Epithelial cell of esophagus (primary cell): ENCODE measurements at regions not wholly inside any gene's neighbourhood (a gene's known extent, or its start where the extent isn't known, plus 50 kb on each side); places are given as distances from the start of the nearest gene placed in this dataset.

Experiments used
- DNase-seq: peaks from one replicate; pipeline ENCODE4 v3.0.0; 2010; ENCODE audit warnings: low read depth
- H3K4me3 ChIP-seq: 2 replicates; pipeline ENCODE4 v1.5.1; 2011; ENCODE audit warnings: mild to moderate bottlenecking, low read length, control low read depth
- CTCF ChIP-seq: IDR thresholded peaks from 2 replicates; pipeline ENCODE4 v1.5.1; 2011; ENCODE audit warnings: low read depth, mild to moderate bottlenecking, low read length, control low read depth, inconsistent platforms; ENCODE audit not compliant: insufficient read depth; ENCODE audit errors: missing control alignments

GRCh38 chr6:134482593-134483270, 164.8 kb upstream of the SGK1 start:
- no peak for TF ChIP-seq CTCF
- no peak for DNase-seq
- H3K4me3 ChIP-seq = no peak overlapping the region

GRCh38 chr6:134481966-134482365, 164.1 kb upstream of the SGK1 start:
- H3K4me3 ChIP-seq = no peak overlapping the region
- DNase-seq = peak; percentile 82
- no peak for TF ChIP-seq CTCF

GRCh38 chr6:134480593-134480992, 162.7 kb upstream of the SGK1 start:
- no peak overlapping the region for H3K4me3 ChIP-seq
- peak; percentile 50 for DNase-seq
- no peak for TF ChIP-seq CTCF

GRCh38 chr6:134478764-134479399, 161.0 kb upstream of the SGK1 start:
- H3K4me3 ChIP-seq = no peak overlapping the region
- TF ChIP-seq CTCF = no peak
- DNase-seq = no peak

- H3K4me3 ChIP-seq = no peak overlapping the region
- TF ChIP-seq CTCF = no peak
- DNase-seq = peak; percentile 40
Observed at GRCh38 chr6:134477991-134478635, 160.2 kb upstream of the SGK1 start.

GRCh38 chr6:134474955-134475354, 157.0 kb upstream of the SGK1 start:
- no peak overlapping the region for H3K4me3 ChIP-seq
- no peak for DNase-seq
- TF ChIP-seq CTCF = no peak
